Suprapubic skin (tissue), 4 donors: ENCODE measurements at regions not wholly inside any gene's neighbourhood (a gene's known extent, or its start where the extent isn't known, plus 50 kb on each side); places are given as distances from the start of the nearest gene placed in this dataset.

Source experiments
- CTCF ChIP-seq, 2 donors: fragments of 200-600 bp in 1 of 2; fragments of 450-650 bp in 1 of 2; sonication (generic) in 1 of 2; IDR thresholded peaks; one replicate each; pipeline ENCODE4 v1.5.1; 2016 to 2019; ENCODE audit warnings: antibody characterized with exemption in 2 of 2, mild to moderate bottlenecking in 1 of 2, moderate library complexity in 1 of 2
- POLR2A ChIP-seq, 2 donors: fragments of 450-650 bp; IDR thresholded peaks; one replicate each; pipeline ENCODE4 v1.6.1; 2017; ENCODE audit warnings: antibody characterized with exemption in 2 of 2, mild to moderate bottlenecking in 2 of 2, moderate library complexity in 2 of 2
- POLR2AphosphoS5 ChIP-seq, 3 donors: sonication (generic); formaldehyde crosslinking; IDR thresholded peaks; one replicate each; pipeline ENCODE4 v1.6.1; 2017; ENCODE audit warnings: antibody characterized with exemption in 3 of 3

- TF ChIP-seq CTCF (IDR thresholded peaks at IDR 0.05) (no peak), POLR2A (IDR thresholded peaks at IDR 0.05) (no peak), POLR2AphosphoS5 (IDR thresholded peaks at IDR 0.05) (no peak)
Observed at GRCh38 chr6:170068496-170068895, 222.4 kb downstream of the DLL1 start.
